GM12892 (cell line): ENCODE measurements at regions not wholly inside any gene's neighbourhood (a gene's known extent, or its start where the extent isn't known, plus 50 kb on each side); places are given as distances from the start of the nearest gene placed in this dataset.

ENCODE experiments used
- DNase-seq: peaks from one replicate; pipeline ENCODE4 v3.0.0; 2011; ENCODE audit not compliant: insufficient read length
- FAIRE-seq: peaks from 2 replicates; lab custom pipeline; 2011; peaks lifted over from hg19 to GRCh38; lab: Jason Lieb, UNC
- POLR2A ChIP-seq: IDR thresholded peaks from 2 replicates; pipeline ENCODE4 v1.6.1; 2011; ENCODE audit warnings: low read depth, low read length, control low read depth
- POLR2AphosphoS5 ChIP-seq: IDR thresholded peaks from 2 replicates; pipeline ENCODE4 v1.6.1; 2011; ENCODE audit warnings: low read depth, low read length, control low read depth
- TAF1 ChIP-seq: IDR thresholded peaks from 2 replicates; pipeline ENCODE4 v1.6.1; 2011; ENCODE audit warnings: low read depth, mild to moderate bottlenecking, control low read depth, low read length, borderline replicate concordance

- DNase-seq, result no peak
- FAIRE-seq, result no peak
- TF ChIP-seq POLR2A (no peak), TAF1 (no peak), POLR2AphosphoS5 (no peak)
Measured at GRCh38 chr17:14831491-14831890, 433.6 kb downstream of the PMP22 start.

- TF ChIP-seq POLR2A (no peak), TAF1 (no peak), POLR2AphosphoS5 (no peak)
- FAIRE-seq (no peak), DNase-seq (no peak)
Measured at GRCh38 chr17:14827396-14827919, 437.7 kb downstream of the PMP22 start.

- no peak for FAIRE-seq
- TF ChIP-seq POLR2A (no peak), TAF1 (no peak), POLR2AphosphoS5 (no peak)
- DNase-seq, result no peak
Measured at GRCh38 chr17:14826358-14826757, 438.8 kb downstream of the PMP22 start.

DNA sequence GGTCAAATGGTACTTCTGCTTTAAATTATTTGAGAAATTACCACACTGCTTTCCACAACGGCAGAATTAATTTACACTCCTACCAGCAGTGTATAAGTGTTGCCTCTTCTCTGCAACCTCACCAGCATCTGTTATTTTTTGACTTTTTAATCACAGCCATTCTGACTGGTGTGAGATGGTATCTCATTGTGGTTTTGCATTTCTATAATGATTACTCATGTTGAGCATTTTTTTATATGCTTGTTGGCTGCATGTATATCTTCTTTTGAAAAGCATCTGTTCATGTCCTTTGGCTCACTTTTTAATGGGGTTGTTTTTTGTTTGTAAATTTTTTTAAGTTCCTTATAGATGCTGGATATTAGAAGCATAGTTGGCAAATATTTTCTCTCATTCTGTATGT, 446.7 kb downstream of the PMP22 start:
- TF ChIP-seq POLR2AphosphoS5 (no peak), TAF1 (no peak), POLR2A (no peak)
- no peak for FAIRE-seq
- no peak for DNase-seq

- FAIRE-seq (no peak), DNase-seq (no peak)
- no peak for TF ChIP-seq POLR2AphosphoS5
Measured at GRCh38 chr17:14815079-14815478, 450.0 kb downstream of the PMP22 start.

- no peak for TF ChIP-seq POLR2A
- TF ChIP-seq TAF1, result no peak
- no peak for TF ChIP-seq POLR2AphosphoS5
- no peak for DNase-seq
- no peak for FAIRE-seq
Measured at GRCh38 chr17:14813649-14814370, 451.3 kb downstream of the PMP22 start.

GRCh38 chr17:14808425-14808824, 456.7 kb downstream of the PMP22 start:
- DNase-seq (no peak), FAIRE-seq (no peak)
- no peak for TF ChIP-seq TAF1
- TF ChIP-seq POLR2A, result no peak
- no peak for TF ChIP-seq POLR2AphosphoS5

DNA sequence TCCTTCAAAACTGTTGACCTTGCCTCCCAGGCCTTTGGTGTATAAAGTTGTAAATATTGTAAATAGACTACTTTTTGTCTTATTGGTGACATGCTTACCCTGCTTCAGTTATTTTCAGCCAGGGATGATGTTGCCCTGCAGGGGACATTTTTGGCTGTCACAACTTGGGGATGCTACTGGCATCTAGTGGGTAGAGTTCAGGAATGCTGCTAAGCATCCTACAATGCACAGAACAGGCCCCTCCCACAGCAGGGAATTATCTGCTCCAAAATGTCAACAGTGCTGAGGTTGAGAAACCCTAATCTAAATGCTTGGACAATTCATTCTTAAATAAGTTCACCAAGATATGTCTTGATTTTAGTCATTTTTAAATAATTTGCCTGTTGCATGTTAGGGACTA, 459.8 kb downstream of the PMP22 start:
- TF ChIP-seq TAF1 (no peak), POLR2AphosphoS5 (no peak), POLR2A (no peak)
- DNase-seq (no peak), FAIRE-seq (no peak)

DNA sequence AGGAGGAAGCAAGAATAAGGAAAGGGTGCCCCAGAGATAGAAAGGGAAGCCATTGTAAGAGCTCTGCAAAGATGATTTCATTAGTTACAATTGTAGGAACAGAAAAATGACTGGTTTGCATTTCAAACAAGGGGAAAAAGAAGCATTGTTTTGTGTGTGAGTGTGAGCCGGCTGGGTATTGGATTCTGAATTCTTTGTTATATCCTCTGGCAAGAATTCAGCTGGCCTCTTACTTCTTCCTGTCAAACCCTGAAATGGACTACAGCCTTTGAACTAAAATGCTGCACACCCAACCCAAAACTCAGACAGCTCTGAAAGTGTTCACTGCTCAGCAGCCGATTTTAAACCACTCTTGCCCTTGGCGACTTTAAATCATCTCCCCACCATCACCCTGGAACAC, 461.3 kb downstream of the PMP22 start:
- no peak for DNase-seq
- FAIRE-seq, result no peak

DNA sequence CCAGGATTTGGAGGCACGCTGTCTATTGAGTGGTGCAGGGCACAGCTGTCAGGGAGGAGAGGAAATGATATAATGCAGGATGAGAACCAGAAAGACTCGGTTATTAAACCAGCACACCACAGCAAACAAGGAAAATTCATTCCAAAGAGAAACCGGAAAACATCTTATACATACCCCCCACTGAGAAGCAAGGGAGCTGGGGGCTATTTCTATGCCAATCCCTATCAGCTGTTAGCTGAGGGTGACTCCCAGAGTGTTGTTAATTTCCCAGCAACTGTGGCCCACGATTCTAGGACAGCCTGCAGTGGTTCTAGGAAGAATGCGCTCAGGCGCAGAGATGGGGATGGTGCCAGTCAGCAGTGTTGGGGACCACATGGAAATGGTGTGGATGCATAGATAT, 467.3 kb downstream of the PMP22 start:
- DNase-seq (no peak), FAIRE-seq (no peak)
- TF ChIP-seq TAF1 (no peak), POLR2AphosphoS5 (no peak), POLR2A (no peak)

More for the DNA sequence above, 461.3 kb downstream of the PMP22 start:
- TF ChIP-seq TAF1 (no peak), POLR2A (no peak), POLR2AphosphoS5 (no peak)

GRCh38 chr17:14797021-14797420, 468.1 kb downstream of the PMP22 start:
- no peak for TF ChIP-seq POLR2AphosphoS5
- no peak for TF ChIP-seq TAF1
- TF ChIP-seq POLR2A, result no peak
- no peak for DNase-seq
- FAIRE-seq, result no peak

DNA sequence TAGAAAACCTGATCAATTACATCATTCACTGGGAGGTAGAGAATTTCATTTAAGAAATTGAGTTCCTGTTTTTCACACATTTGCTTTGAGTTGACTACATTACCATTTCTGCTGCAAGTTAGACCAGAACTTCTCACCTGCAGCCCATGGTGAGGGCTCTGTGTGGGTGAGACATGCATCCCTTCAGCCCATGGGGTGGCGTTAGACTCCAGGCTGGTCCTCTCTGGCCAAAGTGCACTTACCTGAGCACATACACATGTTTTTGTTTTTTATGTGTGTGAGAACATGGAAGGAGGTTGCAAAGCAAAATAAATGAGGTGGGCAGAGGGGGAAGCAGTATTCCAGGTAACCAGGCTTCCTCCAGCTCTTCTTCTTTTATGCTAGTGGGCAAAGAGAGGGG, 470.2 kb downstream of the PMP22 start:
- TF ChIP-seq TAF1 (no peak), POLR2A (no peak), POLR2AphosphoS5 (no peak)
- DNase-seq (no peak), FAIRE-seq (no peak)

- FAIRE-seq, result no peak
- TF ChIP-seq TAF1, result no peak
- TF ChIP-seq POLR2A, result no peak
- TF ChIP-seq POLR2AphosphoS5, result no peak
- no peak for DNase-seq
Measured at GRCh38 chr17:14793237-14793636, 471.9 kb downstream of the PMP22 start.
